Endothelial cell of umbilical vein (primary cell): ENCODE measurements at regions not wholly inside any gene's neighbourhood (a gene's known extent, or its start where the extent isn't known, plus 50 kb on each side); places are given as distances from the start of the nearest gene placed in this dataset.

Experiments
- BruUV-seq: library from RNA; stranded (reverse); fragments of 400-500 nt; replicated peaks from 2 replicates; lab custom pipeline; 2021; lab: Mats Ljungman, UMichigan
- CTCF ChIA-PET: fragments of 300-600, 350-600 bp; sonication (Branson Sonifier 250); formaldehyde crosslinking; loops from one replicate; lab custom pipeline; 2021; ENCODE audit warnings: antibody characterized with exemption, inconsistent platforms; lab: Charles Lee
- POLR2A ChIA-PET: fragments of 300-600, 350-600 bp; sonication (Branson Sonifier 250); formaldehyde crosslinking; loops from one replicate; lab custom pipeline; 2021; ENCODE audit warnings: antibody characterized with exemption, inconsistent platforms; lab: Charles Lee
- DNase-seq: peaks from one replicate; pipeline ENCODE4 v3.0.0-alpha.2; 2011; ENCODE audit warnings: low read depth, low spot score
- FAIRE-seq: peaks from 2 replicates; lab custom pipeline; 2011; peaks lifted over from hg19 to GRCh38; lab: Jason Lieb, UNC
- H2AFZ ChIP-seq: 2 replicates; pipeline ENCODE4 v1.6.0; 2012; ENCODE audit warnings: low read depth, low read length, control low read depth, inconsistent platforms
- H3K27ac ChIP-seq: 2 replicates; pipeline ENCODE4 v1.5.1; 2011; ENCODE audit warnings: low read depth, mild to moderate bottlenecking, control low read depth, low read length, moderate library complexity; ENCODE audit not compliant: insufficient read depth
- H3K27me3 ChIP-seq, 2 experiments: 2 replicates each; pipeline versions ENCODE4 v1.6.0 to v1.6.1; 2011; ENCODE audit warnings: low read length in 2 of 2, mixed read lengths in 1 of 2; ENCODE audit not compliant: control insufficient read depth in 2 of 2, insufficient read depth in 2 of 2
- H3K36me3 ChIP-seq, 2 experiments: 2 replicates in 1 of 2; 3 replicates in 1 of 2; pipeline ENCODE4 v1.5.1; 2011; ENCODE audit warnings: low read length in 2 of 2, mild to moderate bottlenecking in 1 of 2, moderate library complexity in 1 of 2; ENCODE audit not compliant: control insufficient read depth in 2 of 2, insufficient read depth in 2 of 2; ENCODE audit errors: extremely low read depth in 1 of 2
- H3K4me1 ChIP-seq: 3 replicates; pipeline ENCODE4 v1.5.1; 2011; ENCODE audit warnings: mild to moderate bottlenecking, low read length; ENCODE audit not compliant: control insufficient read depth, insufficient read depth; ENCODE audit errors: extremely low read depth
- H3K4me2 ChIP-seq: 2 replicates; pipeline ENCODE4 v1.6.1; 2011; ENCODE audit warnings: low read length, control low read depth, mixed read lengths; ENCODE audit not compliant: insufficient read depth
- H3K4me3 ChIP-seq, 3 experiments: fragments of 200-600 bp in 1 of 3; sonication (generic), shearing (Covaris generic) in 1 of 3; replicated peaks in 1 of 3; 2 replicates each; pipeline ENCODE4 v1.5.1; 2011 to 2016; ENCODE audit warnings: control low read depth in 3 of 3, low read length in 3 of 3, mild to moderate bottlenecking in 2 of 3, inconsistent platforms in 1 of 3, low read depth in 1 of 3, moderate library complexity in 1 of 3; ENCODE audit not compliant: insufficient read depth in 1 of 3
- H3K79me2 ChIP-seq: 2 replicates; pipeline ENCODE4 v1.6.0; 2012; ENCODE audit warnings: low read length, inconsistent platforms; ENCODE audit not compliant: control insufficient read depth, insufficient read depth
- H3K9ac ChIP-seq: replicated peaks from 2 replicates; pipeline ENCODE3; 2011; ENCODE audit warnings: low read length, control low read depth; ENCODE audit not compliant: insufficient read depth; ENCODE audit errors: extremely low read depth
- H3K9me1 ChIP-seq: replicated peaks from 3 replicates; pipeline ENCODE4 v1.6.0; 2011; ENCODE audit warnings: mild to moderate bottlenecking, low read length; ENCODE audit not compliant: control insufficient read depth, insufficient read depth; ENCODE audit errors: extremely low read depth
- H3K9me3 ChIP-seq: replicated peaks from 2 replicates; pipeline ENCODE4 v1.5.1; 2012; ENCODE audit warnings: low read length, inconsistent platforms; ENCODE audit not compliant: control insufficient read depth, insufficient read depth
- H4K20me1 ChIP-seq: replicated peaks from 2 replicates; pipeline ENCODE3; 2011; ENCODE audit warnings: mild to moderate bottlenecking, low read length; ENCODE audit not compliant: control insufficient read depth, insufficient read depth; ENCODE audit errors: extremely low read depth
- EZH2 ChIP-seq: IDR thresholded peaks from 2 replicates; pipeline ENCODE4 v1.6.1; 2012; ENCODE audit warnings: borderline replicate concordance, low read depth, mild to moderate bottlenecking, moderate library complexity, low read length, inconsistent platforms; ENCODE audit not compliant: severe bottlenecking
- FOS ChIP-seq: IDR thresholded peaks from 2 replicates; pipeline ENCODE4 v1.6.1; 2011; ENCODE audit warnings: mild to moderate bottlenecking, low read length, moderate library complexity, borderline replicate concordance; ENCODE audit not compliant: insufficient read depth
- GATA2 ChIP-seq: IDR thresholded peaks from 2 replicates; pipeline ENCODE4 v1.7.0; 2011; ENCODE audit warnings: low read depth, mild to moderate bottlenecking, moderate library complexity, mixed read lengths, low read length; ENCODE audit not compliant: insufficient read length, insufficient read depth
- JUN ChIP-seq: IDR thresholded peaks from 2 replicates; pipeline ENCODE4 v1.6.1; 2011; ENCODE audit warnings: borderline replicate concordance, low read depth; ENCODE audit not compliant: insufficient read length, insufficient read depth
- MYC ChIP-seq: IDR thresholded peaks from one replicate; pipeline ENCODE4 v1.6.1; 2011; ENCODE audit warnings: mild to moderate bottlenecking, low read depth, low read length
- POLR2A ChIP-seq: IDR thresholded peaks from 2 replicates; pipeline ENCODE4 v1.6.1; 2012; ENCODE audit warnings: low read depth, mild to moderate bottlenecking, control low read depth, low read length
- POLR2AphosphoS5 ChIP-seq: IDR thresholded peaks from 2 replicates; pipeline ENCODE4 v1.6.1; 2012; ENCODE audit warnings: low read depth, mild to moderate bottlenecking, control low read depth, low read length, moderate library complexity; ENCODE audit not compliant: insufficient read depth
- dilution Hi-C: fragments of 300-500 bp; cut with MboI; formaldehyde crosslinking; loops from one replicate; pipeline ENCODE4 v1.15.0; 2019; ENCODE audit warnings: low sequenced_read_pairs; ENCODE audit not compliant: extremely low pct_ligation_motif_present
- intact Hi-C: fragments of 100-400 bp; cut with micrococcal nuclease; formaldehyde crosslinking; loops from one replicate; pipeline ENCODE4 v1.10.0; 2022
- TF ChIP-seq, protein P1 (sequence below), 2 donors: IDR thresholded peaks; 1 replicate in 1 of 2; 2 replicates in 1 of 2; pipeline ENCODE4 v1.5.1; 2011; ENCODE audit warnings: low read length in 2 of 2, mild to moderate bottlenecking in 2 of 2, moderate library complexity in 2 of 2, control low read depth in 1 of 2, inconsistent platforms in 1 of 2, low read depth in 1 of 2; ENCODE audit not compliant: insufficient read depth in 1 of 2; ENCODE audit errors: extremely low read depth in 1 of 2
- TF ChIP-seq, protein P2 (sequence below): IDR thresholded peaks from 2 replicates; pipeline ENCODE4 v1.6.1; 2011; ENCODE audit not compliant: insufficient read depth, insufficient read length

GRCh38 chr7:84256571-84256971 lies 62.0 kb upstream of the SEMA3A start:
- BruUV-seq: no TSS peak
- Histone ChIP-seq H3K9me3 (no peaks in the 10 kb centered on the region), H2AFZ (no peak overlapping the region), H3K27me3 (no peaks in the 10 kb centered on the region), H3K4me2 (no peak overlapping the region), H3K79me2 (no peaks in the 10 kb centered on the region), H3K36me3 (no peaks in the 10 kb centered on the region), H3K4me3 (no peak overlapping the region), H3K9ac (no peak overlapping the region), H3K27ac (no peak overlapping the region), H3K9me1 (no peaks in the 10 kb centered on the region), H4K20me1 (no peaks in the 10 kb centered on the region), H3K4me1 (no peaks in the 10 kb centered on the region)
- TF ChIP-seq JUN: no peak
- no peak for TF ChIP-seq POLR2A
- TF ChIP-seq EZH2: no peak
- TF ChIP-seq, protein P1, sequence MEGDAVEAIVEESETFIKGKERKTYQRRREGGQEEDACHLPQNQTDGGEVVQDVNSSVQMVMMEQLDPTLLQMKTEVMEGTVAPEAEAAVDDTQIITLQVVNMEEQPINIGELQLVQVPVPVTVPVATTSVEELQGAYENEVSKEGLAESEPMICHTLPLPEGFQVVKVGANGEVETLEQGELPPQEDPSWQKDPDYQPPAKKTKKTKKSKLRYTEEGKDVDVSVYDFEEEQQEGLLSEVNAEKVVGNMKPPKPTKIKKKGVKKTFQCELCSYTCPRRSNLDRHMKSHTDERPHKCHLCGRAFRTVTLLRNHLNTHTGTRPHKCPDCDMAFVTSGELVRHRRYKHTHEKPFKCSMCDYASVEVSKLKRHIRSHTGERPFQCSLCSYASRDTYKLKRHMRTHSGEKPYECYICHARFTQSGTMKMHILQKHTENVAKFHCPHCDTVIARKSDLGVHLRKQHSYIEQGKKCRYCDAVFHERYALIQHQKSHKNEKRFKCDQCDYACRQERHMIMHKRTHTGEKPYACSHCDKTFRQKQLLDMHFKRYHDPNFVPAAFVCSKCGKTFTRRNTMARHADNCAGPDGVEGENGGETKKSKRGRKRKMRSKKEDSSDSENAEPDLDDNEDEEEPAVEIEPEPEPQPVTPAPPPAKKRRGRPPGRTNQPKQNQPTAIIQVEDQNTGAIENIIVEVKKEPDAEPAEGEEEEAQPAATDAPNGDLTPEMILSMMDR (IDR thresholded peaks at IDR 0.05; ENCODE audit: extremely low read depth in 1 of 2, insufficient read depth in 1 of 2, low read depth in 1 of 2, low read length in 2 of 2): no peak
- intact Hi-C loops (no loop called here), dilution Hi-C loops (no loop called here)
- FAIRE-seq (no peak), DNase-seq (no peak)
- CTCF ChIA-PET: no interaction called here
- POLR2A ChIA-PET: no interaction called here

DNA sequence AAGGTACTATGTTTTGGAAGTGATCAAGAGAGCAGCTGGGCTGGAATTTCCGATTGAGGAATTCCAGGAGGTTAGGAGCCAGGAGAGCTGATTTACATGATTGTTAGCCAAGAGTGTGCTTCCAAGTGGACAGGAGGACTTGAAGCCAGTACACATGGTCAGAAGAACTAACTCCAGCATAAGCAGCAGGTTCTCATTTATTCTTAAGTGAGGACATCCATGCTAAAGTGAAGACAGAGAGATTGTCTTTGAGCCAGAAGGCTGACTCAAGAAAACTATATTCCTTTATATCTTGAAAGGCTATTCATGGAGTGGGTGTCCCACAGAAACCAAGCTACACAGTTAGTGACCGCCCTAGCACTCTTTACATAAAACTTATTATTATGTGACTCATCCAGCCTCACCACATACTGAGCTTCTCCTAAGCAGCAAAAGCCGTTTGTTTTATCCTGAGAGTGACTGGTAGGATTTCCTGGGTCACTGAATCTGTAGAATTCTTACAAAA lies 56.7 kb upstream of the SEMA3A start:
- H3K27me3 ChIP-seq: no peaks in the 10 kb centered on the region
- H3K9me1 ChIP-seq: no peaks in the 10 kb centered on the region
- no peak overlapping the region for H3K4me3 ChIP-seq
- H2AFZ ChIP-seq: no peak overlapping the region
- H3K36me3 ChIP-seq: no peaks in the 10 kb centered on the region
- TF ChIP-seq MYC (no peak), POLR2AphosphoS5 (no peak), FOS (no peak), JUN (no peak), POLR2A (no peak), EZH2 (no peak), GATA2 (no peak)
- TF ChIP-seq, protein P1 (IDR thresholded peaks at IDR 0.05; ENCODE audit: extremely low read depth in 1 of 2, insufficient read depth in 1 of 2, low read depth in 1 of 2, low read length in 2 of 2): no peak
- TF ChIP-seq, protein P2, sequence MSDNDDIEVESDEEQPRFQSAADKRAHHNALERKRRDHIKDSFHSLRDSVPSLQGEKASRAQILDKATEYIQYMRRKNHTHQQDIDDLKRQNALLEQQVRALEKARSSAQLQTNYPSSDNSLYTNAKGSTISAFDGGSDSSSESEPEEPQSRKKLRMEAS: no peak
- H3K9me3 ChIP-seq: no peaks in the 10 kb centered on the region
- no peaks in the 10 kb centered on the region for H3K79me2 ChIP-seq
- H3K4me2 ChIP-seq: no peak overlapping the region
- FAIRE-seq (no peak), DNase-seq (no peak)
- intact Hi-C loops: no loop called here
- BruUV-seq: no TSS peak
- POLR2A ChIA-PET: no interaction called here
- no peaks in the 10 kb centered on the region for H4K20me1 ChIP-seq
- dilution Hi-C loops: no loop called here
- no peaks in the 10 kb centered on the region for H3K4me1 ChIP-seq
- CTCF ChIA-PET: interaction anchor here (1.2 kb wide), 1 partner anchor 161 kb away, joined by 3 read pairs; no protein-coding TSS in a partner anchor
- H3K9ac ChIP-seq: no peak overlapping the region
- no peak overlapping the region for H3K27ac ChIP-seq
